ENCODE measurements at regions not wholly inside any gene's neighbourhood (a gene's known extent, or its start where the extent isn't known, plus 50 kb on each side); places are given as distances from the start of the nearest gene placed in this dataset.

DNA sequence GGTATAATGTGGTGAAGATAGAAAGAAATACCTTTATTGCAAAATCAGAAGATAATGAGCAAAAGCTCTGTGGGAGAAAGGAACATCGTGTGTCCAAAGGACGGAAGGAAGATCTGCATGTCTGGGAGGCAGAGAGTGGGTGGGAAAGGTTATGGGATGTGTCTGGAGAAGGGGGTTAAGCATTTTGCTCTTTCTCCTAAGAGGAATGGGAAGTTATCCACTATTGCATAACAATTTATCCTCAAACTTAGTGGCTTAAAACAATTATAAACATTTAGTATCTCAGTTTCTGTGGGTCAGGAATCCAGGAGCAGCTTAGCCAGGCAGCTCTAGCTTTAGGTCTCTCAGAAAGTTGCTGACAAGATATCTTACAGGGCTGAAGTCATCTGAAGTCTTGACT lies 229.1 kb upstream of the CITED2 start:
- no peaks in the 10 kb centered on the region for H3K36me3 ChIP-seq (ENCODE audit: control insufficient read depth in 1 of 2, insufficient read depth in 2 of 2, low read length in 2 of 2)
- no peaks in the 10 kb centered on the region for H3K27me3 ChIP-seq (ENCODE audit: low read depth, low read length)
- no peak overlapping the region for H3K27ac ChIP-seq (ENCODE audit: low read length)
- no peak overlapping the region for H3K4me3 ChIP-seq (ENCODE audit: low read depth in 1 of 2, low read length in 2 of 2)
- no peaks in the 10 kb centered on the region for H3K4me1 ChIP-seq (ENCODE audit: control insufficient read depth in 1 of 2, insufficient read depth in 2 of 2, low read length in 2 of 2)
- no peaks in the 10 kb centered on the region for H3K9me3 ChIP-seq (ENCODE audit: control insufficient read depth in 1 of 2, low read length in 2 of 2)

DNA sequence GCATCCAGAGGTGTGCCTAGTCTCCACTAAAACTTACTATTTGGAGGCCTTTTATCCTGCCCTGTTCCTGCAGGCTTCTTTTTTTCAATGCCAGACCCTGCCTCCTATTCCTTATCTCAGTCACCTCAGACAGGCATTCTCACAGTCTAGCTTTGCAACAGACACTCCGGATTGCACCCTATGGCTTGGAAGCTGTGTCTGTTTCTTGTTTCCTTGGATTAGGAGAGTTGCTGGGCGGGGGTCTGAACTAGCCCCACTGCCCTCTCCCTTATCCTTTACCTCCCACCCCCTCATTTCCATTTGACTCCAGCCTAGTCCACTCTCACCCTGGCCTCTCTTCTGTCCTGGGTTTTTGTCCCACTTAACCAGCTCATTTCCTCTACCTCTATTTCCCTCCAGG lies 228.1 kb upstream of the CITED2 start:
- no peaks in the 10 kb centered on the region for H3K36me3 ChIP-seq (ENCODE audit: control insufficient read depth in 1 of 2, insufficient read depth in 2 of 2, low read length in 2 of 2)
- no peaks in the 10 kb centered on the region for H3K27me3 ChIP-seq (ENCODE audit: low read depth, low read length)
- no peaks in the 10 kb centered on the region for H3K9me3 ChIP-seq (ENCODE audit: control insufficient read depth in 1 of 2, low read length in 2 of 2)
- H3K27ac ChIP-seq (ENCODE audit: low read length), result no peak overlapping the region
- no peak overlapping the region for H3K4me3 ChIP-seq (ENCODE audit: low read depth in 1 of 2, low read length in 2 of 2)
- peaks cover 4 to 5% of the 10 kb centered on the region in 2 donors for H3K4me1 ChIP-seq (ENCODE audit: control insufficient read depth in 1 of 2, insufficient read depth in 2 of 2, low read length in 2 of 2)

DNA sequence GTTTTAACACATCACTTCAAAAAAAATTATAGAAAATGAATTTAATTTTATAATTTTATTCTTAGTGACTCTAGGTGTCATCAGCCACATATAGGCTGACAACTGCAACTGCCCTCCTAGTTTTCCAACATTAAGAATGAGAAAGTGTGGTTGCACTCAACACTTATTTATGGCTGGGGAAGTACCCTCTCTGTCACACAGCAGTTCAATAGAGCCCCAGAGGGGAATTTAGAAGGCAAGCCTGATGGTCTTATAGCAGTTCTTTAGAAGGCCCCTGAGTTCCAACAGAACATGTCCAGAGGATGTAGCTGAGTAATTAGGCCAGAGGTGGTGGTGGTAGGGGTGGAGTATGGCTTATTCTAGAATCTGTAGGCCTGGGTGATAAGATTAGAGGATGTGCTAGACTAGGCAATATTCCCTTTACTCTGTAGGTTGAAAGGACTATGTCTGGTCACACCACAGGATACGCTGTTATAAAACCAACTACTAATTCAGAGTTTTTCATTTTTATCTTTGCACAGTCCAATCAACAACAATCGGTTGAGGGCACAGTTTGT lies 226.5 kb upstream of the CITED2 start:
- H3K36me3 ChIP-seq (ENCODE audit: control insufficient read depth in 1 of 2, insufficient read depth in 2 of 2, low read length in 2 of 2), result no peaks in the 10 kb centered on the region
- H3K9me3 ChIP-seq (ENCODE audit: control insufficient read depth in 1 of 2, low read length in 2 of 2), result no peaks in the 10 kb centered on the region
- H3K4me3 ChIP-seq (ENCODE audit: low read depth in 1 of 2, low read length in 2 of 2), result no peak overlapping the region
- peaks cover 5 to 10% of the 10 kb centered on the region in 2 donors for H3K4me1 ChIP-seq (ENCODE audit: control insufficient read depth in 1 of 2, insufficient read depth in 2 of 2, low read length in 2 of 2)
- H3K27me3 ChIP-seq (ENCODE audit: low read depth, low read length), result no peaks in the 10 kb centered on the region
- no peak overlapping the region for H3K27ac ChIP-seq (ENCODE audit: low read length)

DNA sequence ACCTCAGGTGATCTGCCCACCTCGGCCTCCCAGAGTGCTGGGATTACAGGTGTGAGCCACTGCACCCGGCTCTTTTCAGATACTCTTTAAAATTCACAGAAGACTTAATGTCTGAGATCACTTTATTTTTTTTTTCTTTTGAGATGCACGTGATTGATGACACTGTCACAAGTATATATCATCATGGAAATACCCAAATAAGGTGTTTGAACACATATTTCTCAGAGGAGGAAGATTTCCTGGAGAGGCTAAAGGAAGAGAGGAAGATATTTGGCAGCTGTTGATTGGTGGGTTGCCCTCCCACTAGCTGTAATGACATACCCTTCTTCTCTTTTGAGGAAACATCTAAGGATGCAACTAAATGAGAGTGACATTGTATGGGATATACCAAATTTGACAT lies 225.9 kb upstream of the CITED2 start:
- Histone ChIP-seq H3K27me3 (ENCODE audit: low read depth, low read length) (no peaks in the 10 kb centered on the region), H3K4me3 (ENCODE audit: low read depth in 1 of 2, low read length in 2 of 2) (no peak overlapping the region), H3K4me1 (ENCODE audit: control insufficient read depth in 1 of 2, insufficient read depth in 2 of 2, low read length in 2 of 2) (peaks cover 10 to 12% of the 10 kb centered on the region in 2 donors), H3K9me3 (ENCODE audit: control insufficient read depth in 1 of 2, low read length in 2 of 2) (no peaks in the 10 kb centered on the region), H3K36me3 (ENCODE audit: control insufficient read depth in 1 of 2, insufficient read depth in 2 of 2, low read length in 2 of 2) (no peaks in the 10 kb centered on the region), H3K27ac (ENCODE audit: low read length) (no peak overlapping the region)

DNA sequence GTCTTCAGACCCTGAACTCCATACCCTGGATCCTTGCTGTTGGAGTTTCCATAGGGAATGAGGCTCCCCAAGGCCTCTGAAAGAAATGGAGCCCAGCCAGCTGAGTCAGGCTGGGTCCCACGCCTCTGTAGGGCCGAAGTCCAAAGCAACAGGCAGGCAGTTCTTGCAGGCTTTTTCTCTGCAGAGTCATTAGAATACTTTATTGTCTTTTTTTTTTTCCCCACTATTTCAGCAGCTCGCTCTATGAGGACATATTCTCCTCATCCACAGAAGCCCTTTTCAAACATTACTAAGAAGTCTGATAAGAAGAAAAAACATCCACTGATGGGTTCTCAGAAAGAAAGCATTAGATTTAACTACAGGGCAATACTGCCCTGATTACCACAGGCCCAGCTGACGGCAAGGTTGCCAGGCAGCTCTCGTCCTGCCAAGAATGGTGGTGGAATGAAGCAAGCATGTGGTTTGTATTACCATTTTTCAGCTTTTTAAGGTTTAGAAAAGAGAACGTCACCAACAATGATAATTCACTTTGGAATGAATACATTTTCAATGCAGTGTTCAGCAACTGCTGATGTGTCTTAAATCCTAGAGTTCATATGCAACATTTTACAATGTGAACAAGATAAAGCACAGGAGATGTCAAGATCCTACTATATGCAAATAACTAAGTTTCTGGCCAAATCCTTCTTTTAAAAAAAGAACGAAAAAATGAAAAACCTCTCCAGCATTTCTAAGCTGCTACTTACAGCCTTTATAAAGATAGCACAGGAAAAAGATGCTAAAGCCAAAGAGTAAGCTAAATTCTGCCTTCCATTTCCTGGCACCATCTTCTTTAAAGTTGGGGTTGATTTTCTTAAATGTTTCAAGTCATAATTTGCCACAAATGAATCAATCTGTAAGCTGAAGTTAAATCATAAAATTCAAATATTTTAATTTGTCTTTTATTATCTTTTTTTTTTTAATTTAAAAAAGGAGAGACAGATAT lies 223.6 kb upstream of the CITED2 start:
- Histone ChIP-seq H3K36me3 (ENCODE audit: control insufficient read depth in 1 of 2, insufficient read depth in 2 of 2, low read length in 2 of 2) (no peaks in the 10 kb centered on the region), H3K4me3 (ENCODE audit: low read depth in 1 of 2, low read length in 2 of 2) (no peak overlapping the region), H3K4me1 (ENCODE audit: control insufficient read depth in 1 of 2, insufficient read depth in 2 of 2, low read length in 2 of 2) (peaks cover 10 to 19% of the 10 kb centered on the region in 2 donors), H3K27me3 (ENCODE audit: low read depth, low read length) (no peaks in the 10 kb centered on the region), H3K9me3 (ENCODE audit: control insufficient read depth in 1 of 2, low read length in 2 of 2) (no peaks in the 10 kb centered on the region), H3K27ac (ENCODE audit: low read length) (peak overlapping the region; percentile 84)

DNA sequence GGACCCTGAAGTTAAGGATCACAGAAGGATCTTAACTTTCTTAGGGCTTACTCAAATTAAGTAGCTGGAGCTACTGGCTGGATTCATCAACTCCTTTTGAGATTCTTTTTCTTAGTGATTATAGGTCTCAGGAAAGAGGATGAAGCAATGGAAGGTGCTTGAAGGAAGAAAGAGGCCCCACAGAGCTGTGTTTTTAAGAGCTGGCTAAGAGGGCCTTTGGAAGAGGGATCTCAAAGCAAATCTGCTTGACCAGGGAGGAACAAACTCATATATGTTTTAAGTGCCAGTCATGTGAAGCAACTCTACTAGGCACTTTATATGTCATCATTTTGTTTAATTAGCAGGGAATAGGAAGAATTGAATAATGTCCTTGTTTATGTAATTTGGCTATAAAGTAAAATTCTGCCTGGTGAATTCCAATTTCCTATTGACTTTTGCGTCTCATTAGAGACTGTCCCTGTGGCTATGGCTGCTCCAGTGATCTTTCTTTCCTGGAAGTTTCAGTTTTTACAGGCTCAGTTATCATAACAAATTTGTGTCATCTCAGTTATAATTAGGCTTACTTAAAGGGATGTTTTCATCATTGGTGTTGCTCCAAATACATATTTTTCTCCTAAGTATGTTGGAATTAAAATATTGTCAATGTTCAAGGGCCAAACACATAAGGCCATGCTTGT lies 222.8 kb upstream of the CITED2 start:
- peaks cover 10 to 24% of the 10 kb centered on the region in 2 donors for H3K4me1 ChIP-seq (ENCODE audit: control insufficient read depth in 1 of 2, insufficient read depth in 2 of 2, low read length in 2 of 2)
- no peak overlapping the region for H3K4me3 ChIP-seq (ENCODE audit: low read depth in 1 of 2, low read length in 2 of 2)
- no peaks in the 10 kb centered on the region for H3K36me3 ChIP-seq (ENCODE audit: control insufficient read depth in 1 of 2, insufficient read depth in 2 of 2, low read length in 2 of 2)
- H3K27me3 ChIP-seq (ENCODE audit: low read depth, low read length), result no peaks in the 10 kb centered on the region
- H3K9me3 ChIP-seq (ENCODE audit: control insufficient read depth in 1 of 2, low read length in 2 of 2), result no peaks in the 10 kb centered on the region
- peak overlapping the region; percentile 84 for H3K27ac ChIP-seq (ENCODE audit: low read length)

DNA sequence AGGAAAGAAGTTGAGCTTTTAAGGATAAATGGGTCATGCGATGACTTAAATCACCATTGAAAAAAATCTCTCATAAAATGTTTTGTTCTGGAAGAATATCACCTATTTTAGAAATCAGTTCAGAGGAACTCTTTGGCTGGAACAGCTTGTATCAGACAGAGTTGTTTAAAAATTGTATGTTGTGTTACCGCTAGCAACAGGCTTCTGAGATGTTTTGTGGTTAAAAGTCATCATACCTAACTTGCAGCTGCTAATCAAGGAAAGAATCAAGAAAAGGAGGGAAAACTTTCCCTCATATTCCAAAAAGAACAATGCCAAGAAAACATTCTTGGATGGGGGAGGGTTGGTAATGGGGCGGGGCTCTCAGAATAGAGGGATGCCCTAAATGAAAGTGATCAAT lies 220.7 kb upstream of the CITED2 start:
- H3K4me1 ChIP-seq (ENCODE audit: control insufficient read depth in 1 of 2, insufficient read depth in 2 of 2, low read length in 2 of 2), result peaks cover 21 to 29% of the 10 kb centered on the region in 2 donors
- H3K9me3 ChIP-seq (ENCODE audit: control insufficient read depth in 1 of 2, low read length in 2 of 2), result no peaks in the 10 kb centered on the region
- no peak overlapping the region for H3K27ac ChIP-seq (ENCODE audit: low read length)
- no peaks in the 10 kb centered on the region for H3K27me3 ChIP-seq (ENCODE audit: low read depth, low read length)
- no peak overlapping the region for H3K4me3 ChIP-seq (ENCODE audit: low read depth in 1 of 2, low read length in 2 of 2)
- no peaks in the 10 kb centered on the region for H3K36me3 ChIP-seq (ENCODE audit: control insufficient read depth in 1 of 2, insufficient read depth in 2 of 2, low read length in 2 of 2)

DNA sequence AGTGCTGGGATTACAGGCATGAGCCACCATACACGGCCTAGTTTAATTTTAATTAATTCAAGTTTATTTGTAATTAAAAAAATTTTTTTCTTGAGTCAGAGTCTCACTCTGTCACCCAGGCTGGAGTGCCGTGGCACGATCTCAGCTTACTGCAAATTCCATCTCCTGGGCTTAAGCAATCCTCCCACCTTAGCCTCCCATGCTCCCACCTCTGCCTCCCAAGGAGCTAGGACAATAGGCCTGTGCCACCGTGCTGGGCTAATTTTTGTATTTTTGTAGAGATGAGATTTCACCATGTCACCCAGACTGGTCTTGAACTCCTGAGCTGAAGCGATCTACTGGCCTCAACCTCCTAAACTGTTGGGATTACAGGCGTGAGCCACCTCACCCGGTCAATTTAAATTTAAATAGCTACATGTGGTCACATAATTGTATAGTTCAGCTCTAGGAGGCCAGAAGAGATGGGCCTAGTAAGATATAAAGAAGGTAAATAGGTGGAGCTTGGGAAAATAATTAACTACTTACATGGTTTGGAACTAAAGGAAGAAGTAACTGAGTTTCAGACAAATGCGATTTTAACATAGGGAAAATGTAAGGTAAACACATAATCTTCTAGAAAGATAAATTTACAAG lies 220.0 kb upstream of the CITED2 start:
- peaks cover 21 to 31% of the 10 kb centered on the region in 2 donors for H3K4me1 ChIP-seq (ENCODE audit: control insufficient read depth in 1 of 2, insufficient read depth in 2 of 2, low read length in 2 of 2)
- H3K4me3 ChIP-seq (ENCODE audit: low read depth in 1 of 2, low read length in 2 of 2), result no peak overlapping the region
- no peaks in the 10 kb centered on the region for H3K36me3 ChIP-seq (ENCODE audit: control insufficient read depth in 1 of 2, insufficient read depth in 2 of 2, low read length in 2 of 2)
- H3K9me3 ChIP-seq (ENCODE audit: control insufficient read depth in 1 of 2, low read length in 2 of 2), result no peaks in the 10 kb centered on the region
- no peak overlapping the region for H3K27ac ChIP-seq (ENCODE audit: low read length)
- H3K27me3 ChIP-seq (ENCODE audit: low read depth, low read length), result no peaks in the 10 kb centered on the region

DNA sequence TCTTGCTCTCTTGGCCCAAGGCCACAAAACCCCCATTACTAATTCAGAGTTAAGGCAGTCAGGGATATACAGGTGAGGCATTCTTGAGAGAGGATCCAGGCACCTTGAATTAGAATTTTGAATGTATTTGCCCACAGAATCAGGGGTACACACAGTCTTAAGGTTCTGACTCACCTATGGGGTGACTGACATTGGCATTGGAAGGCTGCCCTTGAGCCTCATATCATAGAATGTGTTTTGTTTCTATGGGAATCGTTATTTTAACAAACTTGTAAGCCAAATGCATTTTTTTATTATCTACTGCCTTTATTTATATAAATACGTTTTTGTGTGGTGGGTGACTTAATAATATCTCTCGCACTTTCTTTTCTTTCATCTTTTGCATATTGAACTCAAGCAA lies 218.6 kb upstream of the CITED2 start:
- no peak overlapping the region for H3K27ac ChIP-seq (ENCODE audit: low read length)
- no peaks in the 10 kb centered on the region for H3K36me3 ChIP-seq (ENCODE audit: control insufficient read depth in 1 of 2, insufficient read depth in 2 of 2, low read length in 2 of 2)
- H3K27me3 ChIP-seq (ENCODE audit: low read depth, low read length), result no peaks in the 10 kb centered on the region

DNA sequence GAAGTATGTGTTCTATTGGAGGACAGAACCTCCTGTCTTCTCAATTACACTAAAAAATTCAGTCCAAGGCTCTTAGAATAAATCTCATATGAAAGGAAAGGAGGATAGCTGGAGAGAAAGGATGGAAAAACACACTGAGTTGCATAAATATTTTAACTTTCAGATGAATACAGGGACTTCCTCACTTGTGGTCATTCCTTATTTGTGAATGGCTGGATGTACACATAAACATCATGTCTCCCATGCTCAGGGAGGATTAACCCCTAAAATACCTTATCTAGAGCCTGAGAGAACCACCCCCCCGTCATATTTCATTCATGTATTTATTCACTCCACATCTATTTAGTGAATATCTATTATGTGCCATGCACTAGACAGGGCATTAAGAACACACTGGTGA lies 217.6 kb upstream of the CITED2 start:
- Histone ChIP-seq H3K36me3 (ENCODE audit: control insufficient read depth in 1 of 2, insufficient read depth in 2 of 2, low read length in 2 of 2) (no peaks in the 10 kb centered on the region), H3K27me3 (ENCODE audit: low read depth, low read length) (no peaks in the 10 kb centered on the region), H3K4me3 (ENCODE audit: low read depth in 1 of 2, low read length in 2 of 2) (no peak overlapping the region), H3K9me3 (ENCODE audit: control insufficient read depth in 1 of 2, low read length in 2 of 2) (no peaks in the 10 kb centered on the region), H3K27ac (ENCODE audit: low read length) (peak overlapping the region; percentile 16), H3K4me1 (ENCODE audit: control insufficient read depth in 1 of 2, insufficient read depth in 2 of 2, low read length in 2 of 2) (peaks cover 19 to 30% of the 10 kb centered on the region in 2 donors)

More for the DNA sequence above, 218.6 kb upstream of the CITED2 start:
- H3K9me3 ChIP-seq (ENCODE audit: control insufficient read depth in 1 of 2, low read length in 2 of 2), result no peaks in the 10 kb centered on the region
- no peak overlapping the region for H3K4me3 ChIP-seq (ENCODE audit: low read depth in 1 of 2, low read length in 2 of 2)
- H3K4me1 ChIP-seq (ENCODE audit: control insufficient read depth in 1 of 2, insufficient read depth in 2 of 2, low read length in 2 of 2), result peaks cover 20 to 35% of the 10 kb centered on the region in 2 donors
